GM23248 (cell line): ENCODE measurements at regions not wholly inside any gene's neighbourhood (a gene's known extent, or its start where the extent isn't known, plus 50 kb on each side); places are given as distances from the start of the nearest gene placed in this dataset.
"Not testable (repeated sequence)": the region's sequence is repeated elsewhere in the genome, so short reads cannot be mapped to it uniquely, and the experiment has no call there.

Source experiments
- DNase-seq: peaks from one replicate; pipeline ENCODE4 v3.0.0-alpha.2; 2015
- H2AFZ ChIP-seq: fragments of 200-600 bp; sonication (generic); 2 replicates; pipeline ENCODE4 v1.6.1; 2016; ENCODE audit warnings: antibody characterized with exemption
- H3F3A ChIP-seq: fragments of 200-600 bp; sonication (generic); 2 replicates; pipeline ENCODE4 v1.6.1; 2016; ENCODE audit warnings: mild to moderate bottlenecking, antibody characterized with exemption, mixed run types; ENCODE audit not compliant: insufficient read depth
- H3K27ac ChIP-seq: fragments of 200-600 bp; sonication (generic); 2 replicates; pipeline ENCODE4 v1.5.1; 2016; ENCODE audit warnings: mild to moderate bottlenecking
- H3K27me3 ChIP-seq: fragments of 200-600 bp; sonication (generic); replicated peaks from 2 replicates; pipeline ENCODE4 v1.6.1; 2016; ENCODE audit warnings: mild to moderate bottlenecking; ENCODE audit not compliant: insufficient read depth
- H3K36me3 ChIP-seq: fragments of 200-600 bp; sonication (generic); 2 replicates; pipeline ENCODE4 v1.6.1; 2016; ENCODE audit warnings: low read depth, mild to moderate bottlenecking
- H3K4me1 ChIP-seq: fragments of 200-600 bp; sonication (generic); 2 replicates; pipeline ENCODE4 v1.6.1; 2016; ENCODE audit warnings: mild to moderate bottlenecking; ENCODE audit not compliant: insufficient read depth
- H3K4me2 ChIP-seq: fragments of 200-600 bp; sonication (generic); one replicate; pipeline ENCODE4 v1.6.1; 2016; ENCODE audit warnings: mild to moderate bottlenecking; ENCODE audit not compliant: unreplicated experiment
- H3K4me3 ChIP-seq: fragments of 200-600 bp; sonication (generic); 2 replicates; pipeline ENCODE4 v1.5.1; 2016; ENCODE audit warnings: mild to moderate bottlenecking
- H3K79me2 ChIP-seq: fragments of 200-600 bp; sonication (generic); 2 replicates; pipeline ENCODE4 v1.6.1; 2016; ENCODE audit warnings: mild to moderate bottlenecking; ENCODE audit not compliant: insufficient read depth
- H3K9ac ChIP-seq: fragments of 200-600 bp; sonication (generic); 2 replicates; pipeline ENCODE4 v1.6.1; 2016; ENCODE audit warnings: mild to moderate bottlenecking
- H3K9me2 ChIP-seq: fragments of 200-600 bp; sonication (generic); 2 replicates; pipeline ENCODE4 v1.6.1; 2016; ENCODE audit warnings: mixed run types, mild to moderate bottlenecking, moderate library complexity; ENCODE audit not compliant: insufficient read depth
- H3K9me3 ChIP-seq: fragments of 200-600 bp; sonication (generic); one replicate; pipeline ENCODE4 v1.6.1; 2017; ENCODE audit warnings: low read depth
- H4K20me1 ChIP-seq: fragments of 200-600 bp; sonication (generic); 2 replicates; pipeline ENCODE4 v1.6.0; 2016; ENCODE audit not compliant: insufficient read depth
- EZH2 ChIP-seq: fragments of 200-600 bp; sonication (generic); IDR thresholded peaks from 2 replicates; pipeline ENCODE4 v1.6.1; 2018; ENCODE audit warnings: antibody characterized with exemption, mild to moderate bottlenecking; ENCODE audit not compliant: insufficient read depth, poor library complexity, severe bottlenecking
- EZH2phosphoT487 ChIP-seq: fragments of 200-600 bp; sonication (generic); IDR thresholded peaks from 2 replicates; pipeline ENCODE4 v1.6.1; 2018; ENCODE audit warnings: antibody characterized with exemption, moderate library complexity, mild to moderate bottlenecking, low read depth; ENCODE audit not compliant: insufficient read depth
- WGBS, 2 experiments: methylation state at CpG; one replicate each; pipeline ENCODE4 v1.1.6; 2015 to 2017; ENCODE audit warnings: low lambda C conversion rate in 2 of 2, low coverage in 1 of 2; ENCODE audit errors: missing lambda C conversion rate in 2 of 2; 5-methylcytosine and 5-hydroxymethylcytosine counted together
- in situ Hi-C: fragments of 300-500 bp; cut with MboI; formaldehyde crosslinking; loops from 2 replicates; pipeline ENCODE4 v1.15.0; 2020

DNA sequence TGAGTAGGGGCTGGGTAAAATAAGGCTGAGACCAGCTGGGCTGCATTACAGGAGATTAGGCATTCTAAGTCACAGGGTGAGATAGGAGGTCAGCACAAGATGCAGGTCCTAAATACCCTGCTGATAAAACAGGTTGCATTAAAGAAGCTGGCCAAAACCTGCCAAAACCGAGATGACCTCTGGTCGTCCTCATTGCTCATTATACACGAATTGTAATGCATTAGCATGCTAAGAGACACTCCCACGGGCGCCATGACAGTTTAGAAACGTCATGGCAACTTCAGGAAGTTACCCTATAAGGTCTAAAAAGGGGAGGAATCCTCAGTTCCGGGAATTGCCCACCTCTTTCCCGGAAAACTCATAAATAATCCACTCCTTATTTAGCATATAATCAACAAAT, 132.2 kb downstream of the ARL4C start:
- H2AFZ ChIP-seq: no peak overlapping the region
- no peaks in the 10 kb centered on the region for H3K79me2 ChIP-seq
- peaks cover 5% of the 10 kb centered on the region; the same call in 1 of the 2 replicates for H3F3A ChIP-seq
- H3K27me3 ChIP-seq: no peaks in the 10 kb centered on the region
- H3K4me2 ChIP-seq: no peak overlapping the region
- no peak overlapping the region for H3K27ac ChIP-seq
- no peaks in the 10 kb centered on the region for H3K9me2 ChIP-seq
- 0 out of 2 replicates have a peak, but pooled peaks cover 8% of the 10 kb centered on the region for H3K4me1 ChIP-seq
- no peaks in the 10 kb centered on the region for H3K36me3 ChIP-seq
- no peak overlapping the region for H3K9ac ChIP-seq
- TF ChIP-seq EZH2phosphoT487 (no peak), EZH2 (no peak)
- DNase-seq: no peak
- no peak overlapping the region for H3K4me3 ChIP-seq
- in situ Hi-C loops: no loop called here
- no peaks in the 10 kb centered on the region for H3K9me3 ChIP-seq
- no peaks in the 10 kb centered on the region for H4K20me1 ChIP-seq
- WGBS, 2 experiments: 77 to 78% methylated on average over 8 of the region's 8 CpGs

- H3K9ac ChIP-seq: no peak overlapping the region
- no peaks in the 10 kb centered on the region for H3K36me3 ChIP-seq
- 0 out of 2 replicates have a peak, but pooled peaks cover 7% of the 10 kb centered on the region for H3K4me1 ChIP-seq
- H3K27ac ChIP-seq: no peak overlapping the region
- no peaks in the 10 kb centered on the region for H3K27me3 ChIP-seq
- no peak overlapping the region for H2AFZ ChIP-seq
- no peak for DNase-seq
- in situ Hi-C loops: no loop called here
- H3K9me3 ChIP-seq: no peaks in the 10 kb centered on the region
- H3F3A ChIP-seq: no peaks in the 10 kb centered on the region
- H3K79me2 ChIP-seq: no peaks in the 10 kb centered on the region
- no peak overlapping the region for H3K4me2 ChIP-seq
- TF ChIP-seq EZH2: no peak
- no peak for TF ChIP-seq EZH2phosphoT487
- H4K20me1 ChIP-seq: no peaks in the 10 kb centered on the region
- 83 to 85% methylated on average over 10 of the region's 10 CpGs for WGBS, 2 experiments
- H3K4me3 ChIP-seq: no peak overlapping the region
- no peaks in the 10 kb centered on the region for H3K9me2 ChIP-seq
Measured at GRCh38 chr2:234363647-234364294, 133.1 kb downstream of the ARL4C start.

- H3K27me3 ChIP-seq: no peaks in the 10 kb centered on the region
- H3K27ac ChIP-seq: no peak overlapping the region
- H3K9me2 ChIP-seq: no peaks in the 10 kb centered on the region
- H3K9me3 ChIP-seq: no peaks in the 10 kb centered on the region
- in situ Hi-C loops: no loop called here
- H3K4me1 ChIP-seq: 0 out of 2 replicates have a peak, but pooled peaks cover 4% of the 10 kb centered on the region
- DNase-seq: peak; percentile 36
- 43 to 46% methylated on average over 4 of the region's 4 CpGs for WGBS, 2 experiments
- no peaks in the 10 kb centered on the region for H3K36me3 ChIP-seq
- H3K4me2 ChIP-seq: no peak overlapping the region
- no peaks in the 10 kb centered on the region for H3K79me2 ChIP-seq
- H4K20me1 ChIP-seq: no peaks in the 10 kb centered on the region
- H3K9ac ChIP-seq: no peak overlapping the region
- no peaks in the 10 kb centered on the region for H3F3A ChIP-seq
- H3K4me3 ChIP-seq: no peak overlapping the region
- no peak overlapping the region for H2AFZ ChIP-seq
- TF ChIP-seq EZH2phosphoT487 (no peak), EZH2 (no peak)
Measured at GRCh38 chr2:234363011-234363487, 133.8 kb downstream of the ARL4C start.

- DNase-seq, H3K4me3 ChIP-seq, H4K20me1 ChIP-seq, H2AFZ ChIP-seq, H3K27me3 ChIP-seq, H3K36me3 ChIP-seq, in situ Hi-C loops, H3K27ac ChIP-seq, H3K79me2 ChIP-seq, H3K9me3 ChIP-seq, H3K9ac ChIP-seq, H3K9me2 ChIP-seq, H3F3A ChIP-seq, H3K4me1 ChIP-seq, H3K4me2 ChIP-seq: not testable (repeated sequence)
Measured at GRCh38 chr2:234360313-234360975, 136.4 kb downstream of the ARL4C start.

DNA sequence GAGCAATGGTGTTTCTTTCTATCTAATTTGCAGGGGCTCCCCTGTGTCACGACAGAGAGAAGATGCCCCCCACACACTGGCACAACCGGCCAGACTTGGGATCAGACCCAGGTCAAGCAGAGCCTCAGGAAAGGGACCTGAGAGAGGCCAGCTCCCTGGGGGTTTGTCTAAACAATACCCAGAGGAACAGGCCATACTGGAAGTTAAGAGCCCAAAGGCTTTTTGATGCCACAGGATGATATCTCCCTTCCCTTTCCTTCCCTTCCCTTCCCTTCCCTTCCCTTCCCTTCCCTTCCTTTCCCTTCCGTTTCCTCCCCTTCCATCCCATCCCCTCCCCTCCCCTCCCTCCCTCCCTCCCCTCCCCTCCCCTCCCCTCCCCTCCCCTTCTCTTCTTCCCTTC, 139.2 kb downstream of the ARL4C start:
- in situ Hi-C loops: no loop called here
- WGBS, 2 experiments: 65 to 73% methylated on average over 3 of the region's 3 CpGs

More for the DNA sequence above, 139.2 kb downstream of the ARL4C start:
- Histone ChIP-seq H3K9ac (no peak overlapping the region), H3K36me3 (no peaks in the 10 kb centered on the region), H3K4me1 (no peaks in the 10 kb centered on the region), H3K27ac (no peak overlapping the region), H3K4me2 (no peak overlapping the region), H3K9me3 (no peaks in the 10 kb centered on the region), H2AFZ (no peak overlapping the region), H4K20me1 (no peaks in the 10 kb centered on the region), H3K9me2 (no peaks in the 10 kb centered on the region), H3K27me3 (no peaks in the 10 kb centered on the region), H3K79me2 (no peaks in the 10 kb centered on the region), H3K4me3 (no peak overlapping the region), H3F3A (no peaks in the 10 kb centered on the region)
- no peak for TF ChIP-seq EZH2phosphoT487
- no peak for TF ChIP-seq EZH2
- DNase-seq: no peak
